Progenitor cell of endocrine pancreas (in vitro differentiated cells): ENCODE measurements at regions not wholly inside any gene's neighbourhood (a gene's known extent, or its start where the extent isn't known, plus 50 kb on each side); places are given as distances from the start of the nearest gene placed in this dataset.
"Not testable (repeated sequence)": the region's sequence is repeated elsewhere in the genome, so short reads cannot be mapped to it uniquely, and the experiment has no call there.

Source experiments
- DNase-seq: peaks from one replicate; pipeline ENCODE4 v3.0.0; 2021; ENCODE audit warnings: low spot score; ENCODE audit not compliant: unreplicated experiment
- H3K27ac Mint-ChIP-seq: 2 replicates; pipeline ENCODE4 v1.8.0; 2021; ENCODE audit warnings: mild to moderate bottlenecking, moderate library complexity, mixed read lengths
- H3K27me3 Mint-ChIP-seq: 2 replicates; pipeline ENCODE4 v1.8.0; 2021; ENCODE audit warnings: mixed read lengths
- H3K36me3 Mint-ChIP-seq: 2 replicates; pipeline ENCODE4 v1.8.0; 2022; ENCODE audit warnings: mixed read lengths; ENCODE audit not compliant: insufficient read depth
- H3K4me1 Mint-ChIP-seq: 2 replicates; pipeline ENCODE4 v1.8.0; 2021; ENCODE audit warnings: low read depth, mixed read lengths
- H3K4me3 Mint-ChIP-seq: 2 replicates; pipeline ENCODE4 v1.8.0; 2021; ENCODE audit warnings: low read depth, mild to moderate bottlenecking, moderate library complexity, mixed read lengths
- H3K9me3 Mint-ChIP-seq: 2 replicates; pipeline ENCODE4 v1.8.0; 2021; ENCODE audit warnings: low read depth, mixed read lengths
- CTCF ChIP-seq: fragments of 200-600 bp; sonication (generic); IDR thresholded peaks from one replicate; pipeline ENCODE4 v1.5.0; 2021; ENCODE audit warnings: antibody characterized with exemption, mild to moderate bottlenecking; ENCODE audit not compliant: unreplicated experiment

- no peaks in the 10 kb centered on the region for H3K27me3 Mint-ChIP-seq
- peaks cover 2% of the 10 kb centered on the region for H3K4me1 Mint-ChIP-seq
- no peak for TF ChIP-seq CTCF
- no peak overlapping the region for H3K27ac Mint-ChIP-seq
- H3K4me3 Mint-ChIP-seq: no peak overlapping the region
- DNase-seq: no peak
- H3K36me3 Mint-ChIP-seq: no peaks in the 10 kb centered on the region
- peaks cover 9% of the 10 kb centered on the region for H3K9me3 Mint-ChIP-seq
Measured at GRCh38 chr10:61195211-61195610, 251.2 kb upstream of the RHOBTB1 start.

- H3K9me3 Mint-ChIP-seq, H3K27me3 Mint-ChIP-seq, H3K4me1 Mint-ChIP-seq, H3K36me3 Mint-ChIP-seq, H3K4me3 Mint-ChIP-seq, H3K27ac Mint-ChIP-seq, DNase-seq: not testable (repeated sequence)
Measured at GRCh38 chr10:61192589-61192988, 248.6 kb upstream of the RHOBTB1 start.

- TF ChIP-seq CTCF: no peak
- peaks cover 9% of the 10 kb centered on the region for H3K9me3 Mint-ChIP-seq
- no peak overlapping the region for H3K27ac Mint-ChIP-seq
- DNase-seq: no peak
- H3K27me3 Mint-ChIP-seq: no peaks in the 10 kb centered on the region
- H3K4me1 Mint-ChIP-seq: peaks cover 12% of the 10 kb centered on the region
- no peak overlapping the region for H3K4me3 Mint-ChIP-seq
- H3K36me3 Mint-ChIP-seq: no peaks in the 10 kb centered on the region
Measured at GRCh38 chr10:61192042-61192441, 248.1 kb upstream of the RHOBTB1 start.

GRCh38 chr10:61189912-61190311 lies 245.9 kb upstream of the RHOBTB1 start:
- Mint-ChIP-seq H3K27ac (no peak overlapping the region), H3K36me3 (no peaks in the 10 kb centered on the region), H3K4me1 (peaks cover 14% of the 10 kb centered on the region), H3K27me3 (no peaks in the 10 kb centered on the region), H3K9me3 (peaks cover 9% of the 10 kb centered on the region), H3K4me3 (no peak overlapping the region)
- DNase-seq: no peak
- TF ChIP-seq CTCF: no peak

DNA sequence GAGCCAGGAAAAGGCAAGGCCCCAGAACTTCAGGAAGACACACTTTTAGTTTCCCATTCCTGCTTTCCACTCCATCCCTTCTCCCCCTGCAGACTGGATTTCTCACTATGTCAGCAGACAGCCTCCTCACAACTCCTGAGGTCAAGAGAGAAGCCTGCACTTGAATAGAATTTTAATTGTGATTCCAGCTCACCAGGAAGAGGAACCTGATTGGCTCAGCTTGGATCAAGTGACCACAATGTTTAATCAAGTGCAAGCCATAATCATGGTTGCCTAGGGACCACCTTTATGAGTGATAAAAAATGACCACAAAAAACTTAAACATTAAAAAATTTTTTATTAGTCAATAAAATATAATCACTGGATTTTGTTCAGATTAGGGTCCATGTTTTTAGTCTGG lies 244.7 kb upstream of the RHOBTB1 start:
- Mint-ChIP-seq H3K4me3 (no peak overlapping the region), H3K9me3 (peaks cover 10% of the 10 kb centered on the region), H3K36me3 (no peaks in the 10 kb centered on the region), H3K27ac (no peak overlapping the region), H3K27me3 (no peaks in the 10 kb centered on the region), H3K4me1 (peaks cover 16% of the 10 kb centered on the region)
- no peak for DNase-seq
- TF ChIP-seq CTCF: no peak

DNA sequence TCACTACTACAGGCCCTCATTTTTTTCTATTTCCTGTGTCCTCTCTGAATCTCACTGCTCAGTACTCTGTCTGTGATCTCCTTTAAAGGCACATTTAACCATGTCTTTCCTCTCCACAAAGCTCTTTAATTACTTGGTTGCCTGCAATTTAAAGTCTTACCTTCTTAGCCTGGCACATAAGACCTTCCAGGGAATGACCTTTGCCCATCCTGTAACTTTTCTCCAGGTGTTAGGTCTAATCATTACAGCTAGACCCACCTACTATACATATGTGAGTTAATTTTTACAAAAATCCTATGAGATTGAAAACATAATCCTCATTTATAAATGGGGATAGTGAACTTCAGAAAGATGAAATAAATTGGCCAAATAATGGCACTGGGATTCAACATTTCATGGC lies 244.1 kb upstream of the RHOBTB1 start:
- H3K4me3 Mint-ChIP-seq: no peak overlapping the region
- TF ChIP-seq CTCF: no peak
- peaks cover 17% of the 10 kb centered on the region for H3K4me1 Mint-ChIP-seq
- no peaks in the 10 kb centered on the region for H3K27me3 Mint-ChIP-seq
- no peak for DNase-seq
- no peaks in the 10 kb centered on the region for H3K36me3 Mint-ChIP-seq
- H3K27ac Mint-ChIP-seq: no peak overlapping the region
- peaks cover 8% of the 10 kb centered on the region for H3K9me3 Mint-ChIP-seq
